Sigmoid colon (tissue), 4 donors: ENCODE measurements at regions not wholly inside any gene's neighbourhood (a gene's known extent, or its start where the extent isn't known, plus 50 kb on each side); places are given as distances from the start of the nearest gene placed in this dataset.

ENCODE experiments used
- CTCF ChIP-seq, 4 experiments: fragments of 450-650 bp in 3 of 4; fragments of 200-600 bp in 1 of 4; IDR thresholded peaks; one replicate each; pipeline ENCODE4 v1.5.1; 2016 to 2019; ENCODE audit warnings: antibody characterized with exemption in 4 of 4, mild to moderate bottlenecking in 3 of 4, moderate library complexity in 2 of 4
- EP300 ChIP-seq, 4 donors: sonication (generic); formaldehyde crosslinking; IDR thresholded peaks; one replicate each; pipeline ENCODE4 v1.6.1; 2017; ENCODE audit warnings: antibody characterized with exemption in 4 of 4
- POLR2A ChIP-seq, 2 donors: fragments of 450-650 bp; IDR thresholded peaks; one replicate each; pipeline ENCODE4 v1.6.1; 2016; ENCODE audit warnings: antibody characterized with exemption in 2 of 2, mild to moderate bottlenecking in 2 of 2, moderate library complexity in 2 of 2
- POLR2AphosphoS5 ChIP-seq, 4 donors: sonication (generic); formaldehyde crosslinking; IDR thresholded peaks; one replicate each; pipeline ENCODE4 v1.6.1; 2017; ENCODE audit warnings: antibody characterized with exemption in 4 of 4

- TF ChIP-seq POLR2A (IDR thresholded peaks at IDR 0.05) (no peak), CTCF (IDR thresholded peaks at IDR 0.05) (no peak), EP300 (IDR thresholded peaks at IDR 0.05) (no peak), POLR2AphosphoS5 (IDR thresholded peaks at IDR 0.05) (no peak)
Measured at GRCh38 chr10:83553366-83553765, 585.9 kb upstream of the GHITM start.
